GM23248 (cell line): ENCODE measurements at regions not wholly inside any gene's neighbourhood (a gene's known extent, or its start where the extent isn't known, plus 50 kb on each side); places are given as distances from the start of the nearest gene placed in this dataset.

Source experiments
- EZH2 ChIP-seq: fragments of 200-600 bp; sonication (generic); IDR thresholded peaks from 2 replicates; pipeline ENCODE4 v1.6.1; 2018; ENCODE audit warnings: antibody characterized with exemption, mild to moderate bottlenecking; ENCODE audit not compliant: insufficient read depth, poor library complexity, severe bottlenecking
- EZH2phosphoT487 ChIP-seq: fragments of 200-600 bp; sonication (generic); IDR thresholded peaks from 2 replicates; pipeline ENCODE4 v1.6.1; 2018; ENCODE audit warnings: antibody characterized with exemption, moderate library complexity, mild to moderate bottlenecking, low read depth; ENCODE audit not compliant: insufficient read depth

DNA sequence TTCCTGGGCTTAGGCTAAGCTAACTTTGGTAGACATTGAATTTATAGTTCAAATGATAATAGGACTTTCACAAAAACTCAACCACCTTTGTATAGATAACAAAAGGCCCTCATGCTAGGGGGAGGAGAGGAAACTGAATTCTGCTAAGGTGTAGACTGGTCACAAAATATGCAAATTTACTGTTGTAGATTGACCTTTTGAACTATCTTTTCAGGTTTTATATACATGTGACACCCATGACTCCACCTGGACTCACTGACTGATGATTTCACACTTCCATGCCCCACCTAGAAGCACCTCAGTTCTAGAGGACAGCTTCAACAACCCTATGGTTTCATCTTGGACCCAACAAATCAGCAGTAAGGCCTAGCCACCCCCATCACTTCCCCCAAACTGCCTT is 165.7 kb downstream of the CEMIP2 start:
- TF ChIP-seq EZH2 (no peak), EZH2phosphoT487 (no peak)
